ENCODE measurements at regions not wholly inside any gene's neighbourhood (a gene's known extent, or its start where the extent isn't known, plus 50 kb on each side); places are given as distances from the start of the nearest gene placed in this dataset.

DNA sequence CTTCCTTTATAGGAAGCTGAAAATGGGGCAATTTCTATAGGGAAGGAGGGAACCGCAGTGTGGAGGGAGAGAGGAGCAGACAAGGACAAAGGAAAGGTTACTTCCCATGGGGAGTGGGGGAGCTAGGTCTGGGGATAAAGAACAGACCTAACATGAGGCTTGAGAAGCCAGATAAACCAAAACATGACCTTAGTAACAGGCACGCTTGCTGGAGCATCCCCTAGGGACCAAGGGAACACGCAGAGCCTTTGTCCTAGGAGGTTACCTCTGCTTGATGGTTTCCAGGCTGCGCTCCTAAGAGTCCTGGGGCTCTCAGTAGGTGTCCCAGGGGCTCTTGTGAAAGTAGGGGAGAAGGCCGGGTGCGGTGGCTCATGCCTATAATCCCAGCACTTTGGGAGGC lies 271.4 kb upstream of the NCAM1 start:
- TF ChIP-seq, protein P1, sequence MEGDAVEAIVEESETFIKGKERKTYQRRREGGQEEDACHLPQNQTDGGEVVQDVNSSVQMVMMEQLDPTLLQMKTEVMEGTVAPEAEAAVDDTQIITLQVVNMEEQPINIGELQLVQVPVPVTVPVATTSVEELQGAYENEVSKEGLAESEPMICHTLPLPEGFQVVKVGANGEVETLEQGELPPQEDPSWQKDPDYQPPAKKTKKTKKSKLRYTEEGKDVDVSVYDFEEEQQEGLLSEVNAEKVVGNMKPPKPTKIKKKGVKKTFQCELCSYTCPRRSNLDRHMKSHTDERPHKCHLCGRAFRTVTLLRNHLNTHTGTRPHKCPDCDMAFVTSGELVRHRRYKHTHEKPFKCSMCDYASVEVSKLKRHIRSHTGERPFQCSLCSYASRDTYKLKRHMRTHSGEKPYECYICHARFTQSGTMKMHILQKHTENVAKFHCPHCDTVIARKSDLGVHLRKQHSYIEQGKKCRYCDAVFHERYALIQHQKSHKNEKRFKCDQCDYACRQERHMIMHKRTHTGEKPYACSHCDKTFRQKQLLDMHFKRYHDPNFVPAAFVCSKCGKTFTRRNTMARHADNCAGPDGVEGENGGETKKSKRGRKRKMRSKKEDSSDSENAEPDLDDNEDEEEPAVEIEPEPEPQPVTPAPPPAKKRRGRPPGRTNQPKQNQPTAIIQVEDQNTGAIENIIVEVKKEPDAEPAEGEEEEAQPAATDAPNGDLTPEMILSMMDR (IDR thresholded peaks at IDR 0.05; ENCODE audit: insufficient read depth, low read length, poor library complexity, severe bottlenecking) = no peak
- Histone ChIP-seq H3K27me3 (ENCODE audit: control insufficient read depth, insufficient read depth, low read length) (no peaks in the 10 kb centered on the region), H3K36me3 (ENCODE audit: control insufficient read depth, insufficient read depth, low read length) (no peaks in the 10 kb centered on the region), H3K4me3 (ENCODE audit: low read depth, low read length) (no peak overlapping the region)
- DNase-seq (ENCODE audit: low read depth) = no peak

GRCh38 chr11:112693781-112694180 lies 267.4 kb upstream of the NCAM1 start:
- Histone ChIP-seq H3K27me3 (ENCODE audit: control insufficient read depth, insufficient read depth, low read length) (no peaks in the 10 kb centered on the region), H3K4me3 (ENCODE audit: low read depth, low read length) (no peak overlapping the region), H3K36me3 (ENCODE audit: control insufficient read depth, insufficient read depth, low read length) (no peaks in the 10 kb centered on the region)
- no peak for DNase-seq (ENCODE audit: low read depth)
- TF ChIP-seq, protein P1 (IDR thresholded peaks at IDR 0.05; ENCODE audit: insufficient read depth, low read length, poor library complexity, severe bottlenecking) = no peak

- Histone ChIP-seq H3K36me3 (ENCODE audit: control insufficient read depth, insufficient read depth, low read length) (no peaks in the 10 kb centered on the region), H3K4me3 (ENCODE audit: low read depth, low read length) (no peak overlapping the region), H3K27me3 (ENCODE audit: control insufficient read depth, insufficient read depth, low read length) (no peaks in the 10 kb centered on the region)
- no peak for DNase-seq (ENCODE audit: low read depth)
- TF ChIP-seq, protein P1 (IDR thresholded peaks at IDR 0.05; ENCODE audit: insufficient read depth, low read length, poor library complexity, severe bottlenecking) = no peak
Measured at GRCh38 chr11:112694245-112694644, 267.0 kb upstream of the NCAM1 start.

- Histone ChIP-seq H3K4me3 (ENCODE audit: low read depth, low read length) (no peak overlapping the region), H3K36me3 (ENCODE audit: control insufficient read depth, insufficient read depth, low read length) (no peaks in the 10 kb centered on the region), H3K27me3 (ENCODE audit: control insufficient read depth, insufficient read depth, low read length) (no peaks in the 10 kb centered on the region)
- TF ChIP-seq, protein P1 (IDR thresholded peaks at IDR 0.05; ENCODE audit: insufficient read depth, low read length, poor library complexity, severe bottlenecking) = no peak
- no peak for DNase-seq (ENCODE audit: low read depth)
Measured at GRCh38 chr11:112694813-112695212, 266.4 kb upstream of the NCAM1 start.

GRCh38 chr11:112697391-112698178 lies 263.6 kb upstream of the NCAM1 start:
- no peak for DNase-seq (ENCODE audit: low read depth)
- H3K36me3 ChIP-seq (ENCODE audit: control insufficient read depth, insufficient read depth, low read length) = no peaks in the 10 kb centered on the region
- TF ChIP-seq, protein P1 (IDR thresholded peaks at IDR 0.05; ENCODE audit: insufficient read depth, low read length, poor library complexity, severe bottlenecking) = no peak
- H3K4me3 ChIP-seq (ENCODE audit: low read depth, low read length) = no peak overlapping the region
- no peaks in the 10 kb centered on the region for H3K27me3 ChIP-seq (ENCODE audit: control insufficient read depth, insufficient read depth, low read length)

DNA sequence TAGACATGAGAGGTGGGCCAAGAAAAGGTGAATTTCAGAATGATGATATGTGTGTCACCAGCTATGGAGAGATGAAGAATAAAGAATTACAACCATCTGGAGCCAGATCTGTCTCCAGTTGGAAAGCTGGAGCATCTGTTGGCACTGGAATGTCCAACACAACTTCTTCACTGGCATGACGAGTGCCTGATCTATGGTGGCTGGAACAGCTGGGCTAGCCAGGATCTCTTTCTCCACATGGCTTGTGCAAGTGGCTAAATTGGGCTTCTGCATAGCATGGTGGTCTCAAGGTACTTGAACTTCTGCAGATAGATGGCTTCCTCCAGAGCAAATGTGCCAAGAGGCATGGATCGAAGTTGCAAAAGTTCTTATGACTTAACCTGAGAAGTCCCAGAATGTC lies 256.1 kb upstream of the NCAM1 start:
- no peak overlapping the region for H3K4me3 ChIP-seq (ENCODE audit: low read depth, low read length)
- TF ChIP-seq, protein P1 (IDR thresholded peaks at IDR 0.05; ENCODE audit: insufficient read depth, low read length, poor library complexity, severe bottlenecking) = no peak
- no peaks in the 10 kb centered on the region for H3K27me3 ChIP-seq (ENCODE audit: control insufficient read depth, insufficient read depth, low read length)
- H3K36me3 ChIP-seq (ENCODE audit: control insufficient read depth, insufficient read depth, low read length) = no peaks in the 10 kb centered on the region
- no peak for DNase-seq (ENCODE audit: low read depth)
